ENCODE measurements at regions not wholly inside any gene's neighbourhood (a gene's known extent, or its start where the extent isn't known, plus 50 kb on each side); places are given as distances from the start of the nearest gene placed in this dataset.

DNA sequence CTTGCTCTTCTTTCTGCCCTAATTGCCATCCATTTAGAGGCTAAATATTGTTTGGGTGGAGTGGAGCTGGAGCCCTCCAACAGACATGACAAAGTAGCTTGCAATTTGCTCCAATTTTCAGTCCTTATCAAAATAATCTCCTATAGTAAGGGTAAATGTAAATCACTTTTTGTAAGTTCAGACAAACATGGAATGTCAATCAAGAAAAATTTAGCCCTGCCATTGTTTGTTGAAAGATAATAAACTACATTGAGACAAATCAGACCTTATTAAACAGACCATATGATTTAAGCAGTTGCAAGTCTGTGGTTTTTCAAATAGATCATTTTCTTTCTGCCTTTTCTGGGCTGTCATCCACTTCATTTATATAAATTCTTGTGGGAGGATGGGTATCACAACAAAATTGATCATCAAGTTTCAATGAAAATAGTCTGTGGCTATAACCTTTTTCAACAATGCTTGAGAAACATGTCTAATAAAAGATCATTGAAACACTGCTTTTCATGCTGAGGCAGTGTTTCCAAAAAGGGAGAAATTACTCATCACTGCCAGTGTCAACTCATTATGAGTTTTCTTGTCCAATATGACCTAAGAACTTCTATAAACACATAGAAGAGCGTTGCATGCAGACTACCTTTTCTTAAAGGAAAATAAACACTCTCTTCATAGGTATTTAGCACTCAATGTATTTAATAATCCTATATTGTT is 1152.0 kb upstream of the B3GALT2 start:
- no peak for DNase-seq (ENCODE audit: low read depth)

DNA sequence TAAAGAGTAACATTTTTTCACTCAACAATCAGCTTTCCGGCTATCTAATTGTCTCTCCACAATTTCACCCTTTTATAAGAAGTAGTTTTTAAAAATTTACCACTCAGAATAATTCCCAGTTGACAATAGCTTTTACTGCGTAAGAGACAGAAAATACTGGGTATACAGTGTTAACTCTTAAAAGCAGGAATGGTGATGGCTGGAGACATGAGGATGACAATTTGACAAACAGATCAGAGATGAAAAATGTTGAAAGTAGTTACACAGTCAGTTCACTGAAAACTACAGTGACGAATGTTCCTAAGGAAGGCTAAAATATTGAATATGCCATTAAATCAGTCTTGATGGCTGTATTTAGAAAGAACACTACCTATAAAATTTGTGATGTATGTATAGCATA is 1146.8 kb upstream of the B3GALT2 start:
- no peak for DNase-seq (ENCODE audit: low read depth)

- DNase-seq (ENCODE audit: low read depth) = no peak
These were observed 1145.3 kb upstream of the B3GALT2 start for GRCh38 chr1:194331758-194332157.

GRCh38 chr1:194322751-194323150 is 1136.3 kb upstream of the B3GALT2 start:
- DNase-seq (ENCODE audit: low read depth) = no peak

DNA sequence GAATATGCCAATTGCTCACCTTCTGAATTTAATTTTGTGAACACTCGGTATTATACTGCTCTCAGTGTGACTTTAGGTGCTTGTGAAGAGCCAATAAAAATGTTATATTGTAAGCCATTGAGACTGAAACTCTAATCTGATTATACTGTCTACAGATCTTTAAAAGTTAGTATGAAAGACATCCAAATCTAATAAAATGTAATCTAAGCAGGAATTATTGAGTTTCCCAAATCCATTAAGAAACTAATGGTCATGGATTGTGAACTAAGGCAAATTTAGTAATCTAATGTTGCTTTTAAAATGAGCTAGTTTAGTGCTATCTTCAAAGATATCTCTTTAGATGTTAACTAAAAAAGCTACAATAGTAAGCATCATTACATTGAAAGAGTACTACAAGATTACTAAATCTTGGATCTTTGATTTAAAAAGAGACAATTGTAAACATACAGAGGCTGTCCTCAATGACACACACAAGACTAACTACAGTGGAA is 1132.4 kb upstream of the B3GALT2 start:
- no peak for DNase-seq (ENCODE audit: low read depth)

- DNase-seq (ENCODE audit: low read depth) = no peak
These were observed 1123.3 kb upstream of the B3GALT2 start for GRCh38 chr1:194309697-194310096.

DNA sequence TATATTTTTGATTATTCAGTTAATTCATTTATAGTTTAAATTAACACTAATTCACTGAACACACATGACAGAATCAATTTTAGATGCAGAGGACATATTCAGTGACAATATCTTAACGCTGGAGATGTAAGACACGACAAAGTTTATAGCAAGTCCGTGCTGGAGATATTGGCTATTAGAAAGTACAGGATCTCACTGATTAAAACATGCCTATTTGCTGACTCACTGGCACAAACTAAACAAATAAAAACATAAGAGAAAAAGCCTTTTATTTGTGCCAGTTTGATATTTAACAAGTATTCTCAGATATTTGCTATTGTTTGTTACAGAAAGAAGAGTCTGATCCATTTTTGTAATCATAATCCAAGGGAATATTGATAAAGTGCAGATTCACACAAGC is 1122.9 kb upstream of the B3GALT2 start:
- no peak for DNase-seq (ENCODE audit: low read depth)

DNA sequence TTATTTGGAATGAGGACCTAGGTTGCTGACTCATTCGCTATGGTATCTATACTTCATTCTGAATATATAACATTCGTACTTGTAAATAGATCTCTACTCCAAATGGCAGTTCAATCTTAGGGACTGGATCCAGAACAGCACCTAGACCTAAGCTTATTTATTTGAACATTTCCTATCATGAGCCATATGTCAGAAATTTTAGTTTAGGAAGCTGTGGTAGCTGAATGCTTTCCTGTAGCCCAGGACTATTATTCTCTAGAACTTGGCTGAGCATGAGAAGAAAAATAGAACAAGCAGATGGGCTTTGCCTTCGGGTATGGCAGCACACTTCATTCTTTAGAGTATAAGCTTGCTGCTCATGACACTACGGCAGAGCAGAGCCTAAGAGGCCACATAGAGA is 1114.4 kb upstream of the B3GALT2 start:
- DNase-seq (ENCODE audit: low read depth) = no peak

- no peak for DNase-seq (ENCODE audit: low read depth)
These were observed 1113.9 kb upstream of the B3GALT2 start for GRCh38 chr1:194300340-194300739.

DNA sequence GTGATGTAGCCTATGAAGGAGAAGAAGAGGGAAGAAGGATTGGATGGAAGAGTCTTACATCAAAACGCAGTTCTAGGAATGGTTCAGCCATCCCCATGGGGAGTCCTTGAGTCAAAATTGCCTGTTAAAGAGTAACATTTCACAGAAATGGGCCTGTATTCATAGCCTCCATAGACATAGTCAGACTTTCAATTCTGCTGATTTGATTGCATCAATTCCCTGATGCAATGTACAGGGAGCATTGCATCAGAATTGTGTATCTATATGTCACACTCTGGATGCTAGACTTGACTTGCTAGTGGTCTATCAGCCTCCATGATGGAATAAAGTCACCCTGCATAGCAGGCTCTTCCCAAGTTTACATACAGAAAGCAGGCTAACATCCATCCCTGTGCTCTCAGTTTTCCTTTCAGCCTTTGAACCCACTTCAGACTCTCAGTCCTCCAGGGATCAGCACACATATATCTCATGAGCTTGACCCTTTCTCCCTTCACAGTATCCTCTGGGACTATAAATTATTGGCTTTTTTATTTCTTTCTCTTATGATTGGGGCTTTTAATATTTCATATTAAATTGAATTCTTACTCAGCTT is 1111.7 kb upstream of the B3GALT2 start:
- DNase-seq (ENCODE audit: low read depth) = no peak

DNA sequence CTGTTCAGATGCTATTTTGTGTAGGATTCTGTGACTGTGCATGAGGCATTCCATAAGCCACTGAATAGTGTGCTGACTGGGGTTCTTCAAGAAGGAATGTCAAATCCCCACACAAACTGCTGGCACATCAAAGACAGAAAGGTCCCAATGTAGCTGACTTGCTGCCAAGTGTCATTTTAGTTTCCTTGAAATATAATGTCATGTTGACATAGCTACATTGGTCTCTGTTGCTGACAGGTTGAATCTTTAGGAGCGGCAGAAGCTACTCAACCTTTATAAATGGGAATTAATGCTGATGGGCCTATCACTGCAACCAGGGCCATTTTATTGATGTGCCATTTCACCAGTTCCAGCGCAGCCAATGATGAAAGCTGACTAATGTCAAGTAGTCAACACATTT is 1110.7 kb upstream of the B3GALT2 start:
- DNase-seq (ENCODE audit: low read depth) = no peak

DNA sequence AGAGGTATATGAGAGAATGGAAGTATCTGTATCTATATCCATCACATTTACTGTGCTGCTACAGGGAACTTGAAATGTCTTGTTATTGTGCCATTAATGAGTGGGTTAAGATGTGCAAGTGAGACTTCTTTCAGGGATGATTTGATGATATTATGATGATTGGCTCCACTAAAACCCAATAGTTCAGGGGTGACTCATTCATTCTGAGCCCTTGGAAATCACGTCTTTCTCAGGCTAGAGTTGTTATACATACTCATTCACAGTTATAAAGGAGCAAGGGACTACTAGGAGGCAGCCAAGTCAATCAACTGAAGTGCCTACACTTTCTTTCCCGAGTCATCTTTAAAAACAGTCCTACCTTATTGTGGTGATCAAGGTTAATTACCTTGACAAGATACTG is 1109.8 kb upstream of the B3GALT2 start:
- no peak for DNase-seq (ENCODE audit: low read depth)

- DNase-seq (ENCODE audit: low read depth) = no peak
These were observed 1109.3 kb upstream of the B3GALT2 start for GRCh38 chr1:194295685-194296084.

DNA sequence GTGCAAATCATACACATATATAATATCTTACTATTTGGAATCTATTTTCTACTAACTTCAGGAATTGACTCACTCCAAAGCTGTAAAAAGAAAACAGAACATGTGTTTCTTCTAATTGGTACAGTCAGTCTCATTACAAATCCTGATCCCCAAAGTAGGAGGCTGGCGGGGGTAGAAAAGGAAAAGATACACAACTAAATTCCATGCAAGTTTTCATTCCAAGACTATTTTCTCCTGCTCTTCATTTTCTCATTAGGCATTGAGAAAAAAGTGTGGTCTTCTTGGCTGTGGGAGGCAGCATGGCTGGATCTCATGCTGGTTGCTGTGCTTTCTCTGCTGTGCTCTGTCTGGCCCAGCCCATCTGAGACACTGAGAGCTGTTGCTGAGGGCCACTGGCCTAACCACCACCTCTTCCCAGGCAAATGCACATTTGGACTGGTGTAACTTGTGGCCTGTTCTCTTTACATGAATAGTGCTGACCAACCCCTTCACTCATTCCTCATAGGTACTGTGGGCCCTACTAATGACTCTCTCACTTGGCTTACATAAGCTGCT is 1107.5 kb upstream of the B3GALT2 start:
- DNase-seq (ENCODE audit: low read depth) = no peak

- DNase-seq (ENCODE audit: low read depth) = no peak
These were observed 1106.6 kb upstream of the B3GALT2 start for GRCh38 chr1:194292966-194293365.

GRCh38 chr1:194289569-194290266 is 1103.3 kb upstream of the B3GALT2 start:
- peak; percentile 20 for DNase-seq (ENCODE audit: low read depth)

- no peak for DNase-seq (ENCODE audit: low read depth)
These were observed 1101.8 kb upstream of the B3GALT2 start for GRCh38 chr1:194288238-194288637.

GRCh38 chr1:194281376-194281775 is 1095.0 kb upstream of the B3GALT2 start:
- DNase-seq (ENCODE audit: low read depth) = no peak

DNA sequence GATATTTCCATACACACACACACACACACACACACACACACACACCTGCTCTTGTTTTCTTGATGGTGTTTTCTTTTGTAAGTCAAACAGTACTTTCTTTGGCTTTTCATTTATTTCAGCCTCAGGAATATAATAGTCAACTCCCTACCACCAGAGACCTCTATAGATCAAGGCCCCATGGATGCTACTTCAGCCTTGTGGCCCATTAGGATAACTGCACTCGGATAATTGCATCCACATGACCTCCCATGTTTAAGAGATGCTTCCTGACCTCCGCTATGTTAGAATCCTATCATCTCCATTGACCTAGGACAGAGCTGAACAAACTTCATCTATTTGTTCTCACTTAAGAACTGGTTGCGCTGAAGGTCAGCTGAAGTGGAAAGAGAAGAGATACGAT is 1094.0 kb upstream of the B3GALT2 start:
- no peak for DNase-seq (ENCODE audit: low read depth)

DNA sequence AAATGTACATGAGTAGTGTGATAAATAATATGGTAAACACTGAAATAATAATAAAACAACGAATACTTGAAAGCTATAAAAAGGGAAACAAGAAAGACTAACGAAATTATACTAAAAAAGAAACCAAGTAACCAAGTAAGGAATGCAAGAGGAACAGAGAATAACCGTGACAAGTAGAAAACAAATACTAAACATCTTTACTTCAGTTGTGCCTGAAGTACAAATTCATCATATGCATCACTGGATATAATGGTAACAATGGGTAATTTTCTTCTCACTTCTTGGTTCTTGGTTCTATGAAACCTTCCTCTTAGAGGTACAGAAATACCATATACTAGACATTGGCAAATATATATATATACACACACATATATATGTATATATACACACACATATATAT is 1093.6 kb upstream of the B3GALT2 start:
- DNase-seq (ENCODE audit: low read depth) = no peak

DNA sequence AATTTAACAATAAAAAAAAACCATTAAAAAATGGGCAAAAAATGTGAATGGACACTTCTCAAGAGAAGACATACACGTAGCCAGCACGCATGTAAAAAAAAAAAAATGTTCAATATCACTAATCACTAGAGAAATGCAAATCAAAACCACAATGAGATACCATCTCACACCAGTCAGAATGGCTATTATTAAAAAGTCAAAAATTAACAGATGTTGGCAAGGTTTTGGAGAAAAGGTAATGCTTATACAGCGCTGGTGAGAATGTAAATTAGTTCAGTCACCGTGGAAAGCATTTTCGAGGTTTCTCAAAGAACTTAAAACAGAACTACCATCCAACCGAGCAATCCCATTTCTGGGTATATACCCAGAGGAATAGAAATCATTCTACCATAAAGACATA is 1091.5 kb upstream of the B3GALT2 start:
- no peak for DNase-seq (ENCODE audit: low read depth)

GRCh38 chr1:194273660-194274059 is 1087.2 kb upstream of the B3GALT2 start:
- no peak for DNase-seq (ENCODE audit: low read depth)

- DNase-seq (ENCODE audit: low read depth) = no peak
These were observed 1082.4 kb upstream of the B3GALT2 start for GRCh38 chr1:194268839-194269238.
